SW480 (cell line): ENCODE measurements at regions not wholly inside any gene's neighbourhood (a gene's known extent, or its start where the extent isn't known, plus 50 kb on each side); places are given as distances from the start of the nearest gene placed in this dataset.
"Not testable (repeated sequence)": the region's sequence is repeated elsewhere in the genome, so short reads cannot be mapped to it uniquely, and the experiment has no call there.

Experiments
- DNase-seq: peaks from one replicate; pipeline ENCODE4 v3.0.0-alpha.2; 2016; ENCODE audit warnings: low spot score

- DNase-seq: no peak
Measured at GRCh38 chr9:126170286-126170823, 156.3 kb upstream of the MVB12B start.

GRCh38 chr9:126171641-126172040, 155.0 kb upstream of the MVB12B start:
- DNase-seq: no peak

- DNase-seq: no peak
Measured at GRCh38 chr9:126173401-126173800, 153.2 kb upstream of the MVB12B start.

- DNase-seq: no peak
Measured at GRCh38 chr9:126173929-126174328, 152.7 kb upstream of the MVB12B start.

- no peak for DNase-seq
Measured at GRCh38 chr9:126183266-126183665, 143.4 kb upstream of the MVB12B start.

- not testable (repeated sequence) for DNase-seq
Measured at GRCh38 chr9:126190994-126191393, 135.6 kb upstream of the MVB12B start.

GRCh38 chr9:126198854-126199253, 127.8 kb upstream of the MVB12B start:
- no peak for DNase-seq

GRCh38 chr9:126203313-126203712, 123.3 kb upstream of the MVB12B start:
- DNase-seq: no peak

GRCh38 chr9:126204197-126204596, 122.4 kb upstream of the MVB12B start:
- DNase-seq: no peak

GRCh38 chr9:126204708-126205225, 121.9 kb upstream of the MVB12B start:
- DNase-seq: no peak

- DNase-seq: no peak
Measured at GRCh38 chr9:126205265-126205664, 121.4 kb upstream of the MVB12B start.

GRCh38 chr9:126205845-126206498, 120.7 kb upstream of the MVB12B start:
- DNase-seq: no peak

- DNase-seq: no peak
Measured at GRCh38 chr9:126207256-126207655, 119.4 kb upstream of the MVB12B start.

GRCh38 chr9:126208216-126208758, 118.3 kb upstream of the MVB12B start:
- no peak for DNase-seq

- DNase-seq: no peak
Measured at GRCh38 chr9:126211441-126212074, 115.1 kb upstream of the MVB12B start.

GRCh38 chr9:126215486-126215885, 111.1 kb upstream of the MVB12B start:
- no peak for DNase-seq

- no peak for DNase-seq
Measured at GRCh38 chr9:126216826-126217225, 109.8 kb upstream of the MVB12B start.

- no peak for DNase-seq
Measured at GRCh38 chr9:126217250-126217653, 109.4 kb upstream of the MVB12B start.

GRCh38 chr9:126217797-126218196, 108.8 kb upstream of the MVB12B start:
- no peak for DNase-seq

GRCh38 chr9:126218359-126219125, 108.1 kb upstream of the MVB12B start:
- DNase-seq: no peak

- no peak for DNase-seq
Measured at GRCh38 chr9:126219166-126219565, 107.5 kb upstream of the MVB12B start.

GRCh38 chr9:126219648-126220063, 107.0 kb upstream of the MVB12B start:
- no peak for DNase-seq
